ENCODE measurements at regions not wholly inside any gene's neighbourhood (a gene's known extent, or its start where the extent isn't known, plus 50 kb on each side); places are given as distances from the start of the nearest gene placed in this dataset.

GRCh38 chr6:44062771-44063560 is 64.3 kb downstream of the MRPL14 start:
- no peak for DNase-seq

- DNase-seq: no peak
Measured at GRCh38 chr6:44062105-44062770, 65.0 kb downstream of the MRPL14 start.

- no peak for DNase-seq
Measured at GRCh38 chr6:44061375-44062104, 65.7 kb downstream of the MRPL14 start.

GRCh38 chr6:44060612-44061374 is 66.5 kb downstream of the MRPL14 start:
- DNase-seq: no peak

- no peak for DNase-seq
Measured at GRCh38 chr6:44059359-44060346, 67.6 kb downstream of the MRPL14 start.

GRCh38 chr6:44058617-44059358 is 68.5 kb downstream of the MRPL14 start:
- no peak for DNase-seq

GRCh38 chr6:44057931-44058616 is 69.2 kb downstream of the MRPL14 start:
- no peak for DNase-seq

GRCh38 chr6:44057238-44057930 is 69.9 kb downstream of the MRPL14 start:
- DNase-seq: no peak

- DNase-seq: no peak
Measured at GRCh38 chr6:44056392-44057237, 70.6 kb downstream of the MRPL14 start.

- no peak for DNase-seq
Measured at GRCh38 chr6:44054721-44055559, 72.3 kb downstream of the MRPL14 start.

- DNase-seq: no peak
Measured at GRCh38 chr6:44053760-44054556, 73.3 kb downstream of the MRPL14 start.

GRCh38 chr6:44053106-44053756 is 74.0 kb downstream of the MRPL14 start:
- DNase-seq: no peak

GRCh38 chr6:44052419-44053023 is 74.7 kb downstream of the MRPL14 start:
- DNase-seq: no peak

- no peak for DNase-seq
Measured at GRCh38 chr6:44051515-44051914, 75.7 kb downstream of the MRPL14 start.

GRCh38 chr6:44050872-44051505 is 76.3 kb downstream of the MRPL14 start:
- no peak for DNase-seq

All from DMS153 (cell line).